H1 (cell line): ENCODE measurements at regions not wholly inside any gene's neighbourhood (a gene's known extent, or its start where the extent isn't known, plus 50 kb on each side); places are given as distances from the start of the nearest gene placed in this dataset.

Source experiments
- CTCF ChIA-PET: fragments of 300-600 bp; sonication (Branson Sonifier 250); formaldehyde crosslinking; loops from one replicate; lab custom pipeline; 2021; ENCODE audit not compliant: partially characterized antibody; lab: Charles Lee
- POLR2A ChIA-PET: fragments of 300-600 bp; sonication (Branson Sonifier 250); formaldehyde crosslinking; loops from one replicate; lab custom pipeline; 2021; ENCODE audit warnings: inconsistent platforms; ENCODE audit not compliant: partially characterized antibody; lab: Charles Lee
- DNase-seq, 2 experiments: peaks; one replicate each; pipeline versions ENCODE4 v3.0.0 to v3.0.0-alpha.2; 2010 to 2022; ENCODE audit warnings: low spot score in 2 of 2, low read depth in 1 of 2, mixed read lengths in 1 of 2
- FAIRE-seq: peaks from 2 replicates; lab custom pipeline; 2011; peaks lifted over from hg19 to GRCh38; lab: Jason Lieb, UNC
- H2AFZ ChIP-seq: 2 replicates; pipeline ENCODE4 v1.8.1; 2012; ENCODE audit warnings: low read length, inconsistent platforms
- H2AK5ac ChIP-seq: 2 replicates; pipeline ENCODE4 v1.6.1; 2013; ENCODE audit warnings: low read depth, low read length
- H2BK120ac ChIP-seq: replicated peaks from 2 replicates; pipeline ENCODE3; 2013; ENCODE audit warnings: low read depth, low read length, inconsistent platforms
- H2BK12ac ChIP-seq: 2 replicates; pipeline ENCODE4 v1.6.1; 2013; ENCODE audit warnings: low read depth, low read length
- H2BK15ac ChIP-seq: 2 replicates; pipeline ENCODE4 v1.6.1; 2013; ENCODE audit warnings: low read length
- H2BK20ac ChIP-seq: 2 replicates; pipeline ENCODE4 v1.6.1; 2013; ENCODE audit warnings: low read length
- H2BK5ac ChIP-seq: 2 replicates; pipeline ENCODE4 v1.6.1; 2013; ENCODE audit warnings: low read depth, low read length
- H3K14ac ChIP-seq: 2 replicates; pipeline ENCODE4 v1.6.1; 2013; ENCODE audit warnings: inconsistent platforms; ENCODE audit not compliant: insufficient read length
- H3K18ac ChIP-seq: 2 replicates; pipeline ENCODE4 v1.6.1; 2013; ENCODE audit warnings: low read length; ENCODE audit errors: extremely low read depth
- H3K23ac ChIP-seq: 2 replicates; pipeline ENCODE4 v1.6.1; 2013; ENCODE audit warnings: inconsistent platforms; ENCODE audit not compliant: insufficient read length
- H3K23me2 ChIP-seq: 2 replicates; pipeline ENCODE4 v1.6.1; 2013; ENCODE audit warnings: low read depth, low read length
- H3K27ac ChIP-seq: 2 replicates; pipeline ENCODE4 v1.6.1; 2011; ENCODE audit warnings: low read depth, low read length, inconsistent platforms
- H3K27me3 ChIP-seq, 4 experiments: replicated peaks in 1 of 4; 1 replicate in 1 of 4; 2 replicates in 3 of 4; pipeline versions ENCODE4 v1.6.1 to v1.8.1; 2011 to 2013; ENCODE audit warnings: low read length in 3 of 4, mild to moderate bottlenecking in 3 of 4, inconsistent platforms in 2 of 4, mixed read lengths in 2 of 4, moderate library complexity in 1 of 4; ENCODE audit not compliant: control insufficient read depth in 3 of 4, insufficient read depth in 3 of 4; ENCODE audit errors: extremely low read depth in 1 of 4
- H3K36me3 ChIP-seq, 4 experiments: 2 replicates each; pipeline versions ENCODE4 v1.6.1 to v1.8.1; 2011 to 2013; ENCODE audit warnings: mild to moderate bottlenecking in 4 of 4, low read length in 3 of 4, moderate library complexity in 2 of 4, control low read depth in 1 of 4, inconsistent platforms in 1 of 4; ENCODE audit not compliant: insufficient read depth in 4 of 4, control insufficient read depth in 2 of 4
- H3K4ac ChIP-seq: replicated peaks from 2 replicates; pipeline ENCODE3; 2013; ENCODE audit warnings: low read length, low read depth, mixed read lengths, inconsistent platforms; ENCODE audit not compliant: insufficient read length
- H3K4me1 ChIP-seq, 4 experiments: replicated peaks in 1 of 4; 1 replicate in 1 of 4; 2 replicates in 3 of 4; pipeline versions ENCODE4 v1.6.1 to v1.8.1; 2011 to 2013; ENCODE audit warnings: low read length in 3 of 4, inconsistent platforms in 2 of 4, mixed read lengths in 1 of 4; ENCODE audit not compliant: insufficient read depth in 4 of 4, control insufficient read depth in 3 of 4
- H3K4me2 ChIP-seq, 2 experiments: 2 replicates each; pipeline versions ENCODE4 v1.6.1 to v1.8.1; 2011 to 2013; ENCODE audit warnings: low read depth in 2 of 2, low read length in 2 of 2, control low read depth in 1 of 2, inconsistent platforms in 1 of 2, mild to moderate bottlenecking in 1 of 2; ENCODE audit not compliant: insufficient read depth in 1 of 2
- H3K4me3 ChIP-seq, 4 experiments: fragments of 200-600, 300-600 bp in 1 of 4; sonication (generic), shearing (Covaris generic), sonication (Bioruptor Twin) in 1 of 4; 2 replicates each; pipeline versions ENCODE4 v1.5.1 to v1.8.1; 2011 to 2016; ENCODE audit warnings: low read length in 4 of 4, low read depth in 3 of 4, control low read depth in 2 of 4, inconsistent platforms in 2 of 4, mild to moderate bottlenecking in 2 of 4, mixed read lengths in 1 of 4, moderate library complexity in 1 of 4; ENCODE audit not compliant: insufficient read depth in 2 of 4; ENCODE audit errors: extremely low read depth in 1 of 4
- H3K56ac ChIP-seq: replicated peaks from 2 replicates; pipeline ENCODE3; 2013; ENCODE audit warnings: low read depth, mild to moderate bottlenecking, mixed read lengths, low read length, inconsistent platforms; ENCODE audit not compliant: insufficient read length
- H3K79me1 ChIP-seq: 2 replicates; pipeline ENCODE4 v1.6.1; 2013; ENCODE audit warnings: low read depth, low read length, control low read depth
- H3K79me2 ChIP-seq, 2 experiments: 2 replicates each; pipeline versions ENCODE4 v1.6.1 to v1.8.1; 2012 to 2013; ENCODE audit warnings: low read length in 2 of 2, mild to moderate bottlenecking in 2 of 2, inconsistent platforms in 1 of 2; ENCODE audit not compliant: insufficient read depth in 2 of 2, control insufficient read depth in 1 of 2
- H3K9ac ChIP-seq, 4 experiments: replicated peaks in 1 of 4; 1 replicate in 1 of 4; 2 replicates in 3 of 4; pipeline versions ENCODE4 v1.6.1 to v1.8.1; 2011 to 2013; ENCODE audit warnings: low read depth in 3 of 4, low read length in 3 of 4, control low read depth in 2 of 4, mild to moderate bottlenecking in 2 of 4, moderate library complexity in 2 of 4, inconsistent platforms in 1 of 4; ENCODE audit errors: extremely low read depth in 1 of 4
- H3K9me3 ChIP-seq, 2 experiments: 2 replicates each; pipeline versions ENCODE4 v1.6.1 to v1.8.1; 2012 to 2013; ENCODE audit warnings: mild to moderate bottlenecking in 2 of 2, moderate library complexity in 2 of 2, control low read depth in 1 of 2, inconsistent platforms in 1 of 2, low read depth in 1 of 2, low read length in 1 of 2, mixed read lengths in 1 of 2; ENCODE audit not compliant: insufficient read depth in 2 of 2
- H4K20me1 ChIP-seq, 2 experiments: replicated peaks in 1 of 2; 2 replicates each; pipeline versions ENCODE3 to v1.8.1; 2011 to 2013; ENCODE audit warnings: inconsistent platforms in 2 of 2, low read length in 2 of 2, mild to moderate bottlenecking in 1 of 2; ENCODE audit not compliant: insufficient read depth in 2 of 2, control insufficient read depth in 1 of 2
- H4K5ac ChIP-seq: 2 replicates; pipeline ENCODE4 v1.6.1; 2013; ENCODE audit warnings: low read length, low read depth, mixed read lengths, inconsistent platforms; ENCODE audit not compliant: insufficient read length
- H4K8ac ChIP-seq: 2 replicates; pipeline ENCODE4 v1.8.0; 2013; ENCODE audit warnings: mild to moderate bottlenecking, moderate library complexity, low read length, inconsistent platforms; ENCODE audit not compliant: insufficient read depth; ENCODE audit errors: extremely low read depth
- H4K91ac ChIP-seq: replicated peaks from 2 replicates; pipeline ENCODE3; 2013; ENCODE audit warnings: low read length, mixed read lengths, inconsistent platforms; ENCODE audit not compliant: insufficient read length
- ASH2L ChIP-seq: fragments of 200-600, 300-600 bp; sonication (generic); IDR thresholded peaks from one replicate; pipeline ENCODE4 v1.7.1; 2017; ENCODE audit warnings: low read length
- CHD2 ChIP-seq: IDR thresholded peaks from 2 replicates; pipeline ENCODE4 v1.6.1; 2012; ENCODE audit warnings: low read length, improper control_type of control experiment
- CREB1 ChIP-seq: IDR thresholded peaks from 2 replicates; pipeline ENCODE4 v1.6.1; 2012; ENCODE audit warnings: inconsistent platforms
- CTBP2 ChIP-seq: IDR thresholded peaks from 2 replicates; pipeline ENCODE4 v1.7.0; 2011; ENCODE audit warnings: borderline replicate concordance, mild to moderate bottlenecking, moderate library complexity, mixed read lengths, low read length; ENCODE audit not compliant: insufficient read depth, insufficient read length
- EZH2 ChIP-seq: fragments of 200-600 bp; sonication (generic); IDR thresholded peaks from 2 replicates; pipeline ENCODE4 v1.7.1; 2012; ENCODE audit warnings: low read depth, mild to moderate bottlenecking, moderate library complexity, low read length, inconsistent platforms; ENCODE audit not compliant: severe bottlenecking
- GTF2F1 ChIP-seq: IDR thresholded peaks from 2 replicates; pipeline ENCODE4 v1.6.1; 2012; ENCODE audit warnings: low read depth, low read length, improper control_type of control experiment, borderline replicate concordance
- HDAC2 ChIP-seq, 2 experiments: fragments of 300-600 bp in 1 of 2; sonication (generic) in 1 of 2; IDR thresholded peaks; 2 replicates each; pipeline ENCODE4 v1.6.1; 2011 to 2012; ENCODE audit warnings: low read depth in 2 of 2, low read length in 2 of 2, mild to moderate bottlenecking in 2 of 2, moderate library complexity in 2 of 2, borderline replicate concordance in 1 of 2, inconsistent platforms in 1 of 2
- JUN ChIP-seq: IDR thresholded peaks from 2 replicates; pipeline ENCODE4 v1.6.1; 2011; ENCODE audit warnings: low read depth, mild to moderate bottlenecking, improper control_type of control experiment, low read length
- PHF8 ChIP-seq: fragments of 200-600 bp; sonication (generic); conservative IDR thresholded peaks from 2 replicates; pipeline ENCODE4 v1.7.1; 2012; ENCODE audit warnings: low read depth, mild to moderate bottlenecking, inconsistent platforms, low read length, moderate library complexity
- POLR2A ChIP-seq, 2 experiments: IDR thresholded peaks; 1 replicate in 1 of 2; 2 replicates in 1 of 2; pipeline ENCODE4 v1.6.1; 2011; ENCODE audit warnings: low read depth in 2 of 2, low read length in 2 of 2, mild to moderate bottlenecking in 2 of 2; ENCODE audit errors: control extremely low read depth in 1 of 2
- POLR2AphosphoS5 ChIP-seq: IDR thresholded peaks from 2 replicates; pipeline ENCODE4 v1.6.1; 2011; ENCODE audit warnings: low read depth, low read length
- POU5F1 ChIP-seq: IDR thresholded peaks from 2 replicates; pipeline ENCODE4 v1.6.1; 2011; ENCODE audit warnings: low read depth, mild to moderate bottlenecking, low read length, moderate library complexity
- RFX5 ChIP-seq: IDR thresholded peaks from 2 replicates; pipeline ENCODE4 v1.6.1; 2011; ENCODE audit warnings: low read depth, low read length, improper control_type of control experiment, borderline replicate concordance
- SP2 ChIP-seq: IDR thresholded peaks from 2 replicates; pipeline ENCODE4 v1.6.1; 2012; ENCODE audit warnings: mild to moderate bottlenecking, low read length, inconsistent platforms
- SUZ12 ChIP-seq: fragments of 200-600 bp; sonication (generic); IDR thresholded peaks from 2 replicates; pipeline ENCODE4 v1.6.1; 2012; ENCODE audit warnings: mild to moderate bottlenecking, inconsistent platforms, low read length, moderate library complexity, mixed read lengths
- TAF1 ChIP-seq: IDR thresholded peaks from 2 replicates; pipeline ENCODE4 v1.6.1; 2011; ENCODE audit warnings: mild to moderate bottlenecking, low read depth, low read length
- TCF12 ChIP-seq: IDR thresholded peaks from 2 replicates; pipeline ENCODE4 v1.6.1; 2011; ENCODE audit warnings: low read depth, mild to moderate bottlenecking, low read length
- WGBS, 2 experiments: shearing (Covaris generic) in 1 of 2; methylation state at CpG; one replicate each; pipeline versions ENCODE4 v1.1.6 to v1.1.7; 2013 to 2015; ENCODE audit warnings: low lambda C conversion rate in 2 of 2, mixed read lengths in 2 of 2, inconsistent platforms in 1 of 2, low coverage in 1 of 2, missing lambda C conversion rate in 1 of 2; ENCODE audit not compliant: insufficient replicate concordance in 2 of 2, insufficient coverage in 1 of 2, insufficient read length in 1 of 2; ENCODE audit errors: extremely low coverage in 1 of 2, missing lambda C conversion rate in 1 of 2; 5-methylcytosine and 5-hydroxymethylcytosine counted together

- WGBS, 2 experiments = 20% methylated on average over 1 of the region's 1 CpG; no CpG with 5 or more reads in 1 of the 2 experiments
- Histone ChIP-seq H3K9ac (no peak overlapping the region), H2BK20ac (no peak overlapping the region), H3K36me3 (no peaks in the 10 kb centered on the region; a peak in 1 of 8 replicates), H3K4me1 (peaks cover 0 to 9% (median 6%) of the 10 kb centered on the region in 4 experiments; a peak in 4 of 7 replicates), H2AFZ (no peak overlapping the region), H3K9me3 (peaks cover 6 to 12% of the 10 kb centered on the region in 2 experiments), H3K23me2 (no peaks in the 10 kb centered on the region), H3K23ac (no peak overlapping the region), H3K56ac (no peak overlapping the region), H3K4ac (no peak overlapping the region), H3K79me1 (no peaks in the 10 kb centered on the region), H3K27ac (no peak overlapping the region), H2BK12ac (no peak overlapping the region), H3K4me3 (no peak overlapping the region), H4K20me1 (no peaks in the 10 kb centered on the region), H4K91ac (no peak overlapping the region), H3K79me2 (no peaks in the 10 kb centered on the region), H2AK5ac (no peak overlapping the region), H2BK15ac (no peak overlapping the region), H2BK120ac (no peak overlapping the region), H4K5ac (no peak overlapping the region), H4K8ac (no peak overlapping the region), H3K18ac (no peak overlapping the region), H3K4me2 (no peak overlapping the region), H2BK5ac (no peak overlapping the region), H3K14ac (no peak overlapping the region), H3K27me3 (no peaks in the 10 kb centered on the region)
- ChIA-PET CTCF (no interaction called here), POLR2A (no interaction called here)
- DNase-seq (no peak), FAIRE-seq (no peak)
- TF ChIP-seq ASH2L (no peak), RFX5 (no peak), POLR2AphosphoS5 (no peak), TAF1 (no peak), SP2 (no peak), EZH2 (no peak), PHF8 (no peak), CTBP2 (no peak), CHD2 (no peak), SUZ12 (no peak), POLR2A (IDR thresholded peaks at IDR 0.05; ENCODE audit: control extremely low read depth in 1 of 2, low read depth in 2 of 2, low read length in 2 of 2) (no peak), GTF2F1 (no peak), JUN (no peak), HDAC2 (IDR thresholded peaks at IDR 0.05; ENCODE audit: borderline replicate concordance in 1 of 2, low read depth in 2 of 2, low read length in 2 of 2) (no peak), TCF12 (no peak), CREB1 (no peak), POU5F1 (no peak)
Measured at GRCh38 chr7:84249656-84250055, 55.1 kb upstream of the SEMA3A start.
